SJCRH30 (cell line): ENCODE measurements at regions not wholly inside any gene's neighbourhood (a gene's known extent, or its start where the extent isn't known, plus 50 kb on each side); places are given as distances from the start of the nearest gene placed in this dataset.

Experiments
- DNase-seq, 2 experiments: peaks; one replicate each; pipeline ENCODE4 v3.0.0-alpha.2; 2015 to 2020
- H3K27ac ChIP-seq: fragments of 250-450 bp; sonication (Bioruptor Pico); 2 replicates; pipeline ENCODE4 v1.5.1; 2020; ENCODE audit warnings: mild to moderate bottlenecking, moderate library complexity
- H3K27me3 ChIP-seq: fragments of 250-450 bp; sonication (Bioruptor Pico); 2 replicates; pipeline ENCODE4 v1.5.1; 2020; ENCODE audit warnings: mild to moderate bottlenecking, moderate library complexity
- H3K36me3 ChIP-seq: fragments of 250-450 bp; sonication (Bioruptor Pico); 2 replicates; pipeline ENCODE4 v1.5.1; 2020; ENCODE audit warnings: mild to moderate bottlenecking, moderate library complexity
- H3K4me1 ChIP-seq: fragments of 250-450 bp; sonication (Bioruptor Pico); 2 replicates; pipeline ENCODE4 v1.5.1; 2020; ENCODE audit warnings: mild to moderate bottlenecking, moderate library complexity
- H3K4me3 ChIP-seq: fragments of 250-450 bp; sonication (Bioruptor Pico); 2 replicates; pipeline ENCODE4 v1.5.1; 2020; ENCODE audit warnings: mild to moderate bottlenecking, moderate library complexity
- H3K9me3 ChIP-seq: fragments of 250-450 bp; sonication (Bioruptor Pico); replicated peaks from 2 replicates; pipeline ENCODE4 v1.5.1; 2020; ENCODE audit warnings: mild to moderate bottlenecking, moderate library complexity

- 0 out of 2 replicates have a peak, but pooled peaks cover 9% of the 10 kb centered on the region for H3K9me3 ChIP-seq
- H3K36me3 ChIP-seq, result peaks cover 2% of the 10 kb centered on the region; the same call in 1 of the 2 replicates
- H3K27ac ChIP-seq, result no peak overlapping the region
- H3K4me3 ChIP-seq, result no peak overlapping the region
- no peaks in the 10 kb centered on the region for H3K4me1 ChIP-seq
- no peaks in the 10 kb centered on the region for H3K27me3 ChIP-seq
- no peak for DNase-seq
These were observed 82.2 kb upstream of the TES start for GRCh38 chr7:116128139-116128538.

GRCh38 chr7:116135306-116135705, 75.0 kb upstream of the TES start:
- no peak for DNase-seq
- no peaks in the 10 kb centered on the region for H3K36me3 ChIP-seq
- H3K27me3 ChIP-seq, result no peaks in the 10 kb centered on the region
- no peak overlapping the region for H3K4me3 ChIP-seq
- H3K9me3 ChIP-seq, result no peaks in the 10 kb centered on the region
- 0 out of 2 replicates have a peak, but pooled peaks cover 3% of the 10 kb centered on the region for H3K4me1 ChIP-seq
- no peak overlapping the region for H3K27ac ChIP-seq

- no peak overlapping the region for H3K4me3 ChIP-seq
- H3K27ac ChIP-seq, result no peak overlapping the region
- no peaks in the 10 kb centered on the region for H3K9me3 ChIP-seq
- peak; percentile 32 to 85 for DNase-seq
- H3K27me3 ChIP-seq, result no peaks in the 10 kb centered on the region
- H3K36me3 ChIP-seq, result no peaks in the 10 kb centered on the region
- H3K4me1 ChIP-seq, result 0 out of 2 replicates have a peak, but pooled peaks cover 3% of the 10 kb centered on the region
These were observed 72.0 kb upstream of the TES start for GRCh38 chr7:116138202-116138801.

GRCh38 chr7:116139007-116139406, 71.3 kb upstream of the TES start:
- H3K27me3 ChIP-seq, result no peaks in the 10 kb centered on the region
- H3K4me3 ChIP-seq, result no peak overlapping the region
- DNase-seq, result no peak
- 0 out of 2 replicates have a peak, but pooled peaks cover 3% of the 10 kb centered on the region for H3K4me1 ChIP-seq
- no peak overlapping the region for H3K27ac ChIP-seq
- no peaks in the 10 kb centered on the region for H3K36me3 ChIP-seq
- no peaks in the 10 kb centered on the region for H3K9me3 ChIP-seq

GRCh38 chr7:116139807-116140206, 70.5 kb upstream of the TES start:
- no peak overlapping the region for H3K27ac ChIP-seq
- no peaks in the 10 kb centered on the region for H3K9me3 ChIP-seq
- 0 out of 2 replicates have a peak, but pooled peaks cover 3% of the 10 kb centered on the region for H3K4me1 ChIP-seq
- no peaks in the 10 kb centered on the region for H3K36me3 ChIP-seq
- no peak for DNase-seq
- no peak overlapping the region for H3K4me3 ChIP-seq
- no peaks in the 10 kb centered on the region for H3K27me3 ChIP-seq

- Histone ChIP-seq H3K36me3 (no peaks in the 10 kb centered on the region), H3K27ac (no peak overlapping the region), H3K9me3 (no peaks in the 10 kb centered on the region), H3K4me3 (no peak overlapping the region), H3K27me3 (no peaks in the 10 kb centered on the region), H3K4me1 (no peaks in the 10 kb centered on the region)
- no peak for DNase-seq
These were observed 68.0 kb upstream of the TES start for GRCh38 chr7:116142374-116142773.

GRCh38 chr7:116142850-116143249, 67.5 kb upstream of the TES start:
- Histone ChIP-seq H3K27me3 (no peaks in the 10 kb centered on the region), H3K4me1 (no peaks in the 10 kb centered on the region), H3K36me3 (no peaks in the 10 kb centered on the region), H3K27ac (no peak overlapping the region), H3K4me3 (no peak overlapping the region), H3K9me3 (no peaks in the 10 kb centered on the region)
- DNase-seq, result no peak

- no peaks in the 10 kb centered on the region for H3K4me1 ChIP-seq
- H3K27ac ChIP-seq, result no peak overlapping the region
- no peaks in the 10 kb centered on the region for H3K36me3 ChIP-seq
- H3K9me3 ChIP-seq, result no peaks in the 10 kb centered on the region
- H3K27me3 ChIP-seq, result no peaks in the 10 kb centered on the region
- H3K4me3 ChIP-seq, result no peak overlapping the region
- DNase-seq, result no peak
These were observed 65.0 kb upstream of the TES start for GRCh38 chr7:116145245-116145852.

GRCh38 chr7:116148108-116148507, 62.2 kb upstream of the TES start:
- DNase-seq, result no peak
- H3K4me1 ChIP-seq, result no peaks in the 10 kb centered on the region
- no peak overlapping the region for H3K4me3 ChIP-seq
- no peaks in the 10 kb centered on the region for H3K9me3 ChIP-seq
- H3K27me3 ChIP-seq, result no peaks in the 10 kb centered on the region
- no peak overlapping the region for H3K27ac ChIP-seq
- H3K36me3 ChIP-seq, result no peaks in the 10 kb centered on the region

- DNase-seq, result no peak
- H3K36me3 ChIP-seq, result no peaks in the 10 kb centered on the region
- no peaks in the 10 kb centered on the region for H3K27me3 ChIP-seq
- H3K27ac ChIP-seq, result no peak overlapping the region
- no peaks in the 10 kb centered on the region for H3K4me1 ChIP-seq
- no peaks in the 10 kb centered on the region for H3K9me3 ChIP-seq
- no peak overlapping the region for H3K4me3 ChIP-seq
These were observed 61.7 kb upstream of the TES start for GRCh38 chr7:116148626-116149025.

GRCh38 chr7:116150588-116150987, 59.8 kb upstream of the TES start:
- Histone ChIP-seq H3K4me1 (no peaks in the 10 kb centered on the region), H3K9me3 (no peaks in the 10 kb centered on the region), H3K4me3 (no peak overlapping the region), H3K27me3 (no peaks in the 10 kb centered on the region), H3K27ac (no peak overlapping the region), H3K36me3 (no peaks in the 10 kb centered on the region)
- no peak for DNase-seq

- Histone ChIP-seq H3K36me3 (no peaks in the 10 kb centered on the region), H3K27me3 (no peaks in the 10 kb centered on the region), H3K4me1 (no peaks in the 10 kb centered on the region), H3K9me3 (no peaks in the 10 kb centered on the region), H3K27ac (no peak overlapping the region), H3K4me3 (no peak overlapping the region)
- no peak for DNase-seq
These were observed 58.1 kb upstream of the TES start for GRCh38 chr7:116152276-116152675.

GRCh38 chr7:116153050-116153449, 57.3 kb upstream of the TES start:
- Histone ChIP-seq H3K9me3 (no peaks in the 10 kb centered on the region), H3K4me3 (no peak overlapping the region)

GRCh38 chr7:116159711-116160110, 50.6 kb upstream of the TES start:
- Histone ChIP-seq H3K27me3 (no peaks in the 10 kb centered on the region), H3K4me3 (no peak overlapping the region), H3K36me3 (no peaks in the 10 kb centered on the region), H3K4me1 (no peaks in the 10 kb centered on the region), H3K9me3 (no peaks in the 10 kb centered on the region), H3K27ac (no peak overlapping the region)
- DNase-seq, result no peak

More at GRCh38 chr7:116153050-116153449, 57.3 kb upstream of the TES start:
- Histone ChIP-seq H3K27ac (no peak overlapping the region), H3K4me1 (no peaks in the 10 kb centered on the region), H3K27me3 (no peaks in the 10 kb centered on the region), H3K36me3 (no peaks in the 10 kb centered on the region)
- DNase-seq, result no peak
